ENCODE measurements at regions not wholly inside any gene's neighbourhood (a gene's known extent, or its start where the extent isn't known, plus 50 kb on each side); places are given as distances from the start of the nearest gene placed in this dataset.

DNA sequence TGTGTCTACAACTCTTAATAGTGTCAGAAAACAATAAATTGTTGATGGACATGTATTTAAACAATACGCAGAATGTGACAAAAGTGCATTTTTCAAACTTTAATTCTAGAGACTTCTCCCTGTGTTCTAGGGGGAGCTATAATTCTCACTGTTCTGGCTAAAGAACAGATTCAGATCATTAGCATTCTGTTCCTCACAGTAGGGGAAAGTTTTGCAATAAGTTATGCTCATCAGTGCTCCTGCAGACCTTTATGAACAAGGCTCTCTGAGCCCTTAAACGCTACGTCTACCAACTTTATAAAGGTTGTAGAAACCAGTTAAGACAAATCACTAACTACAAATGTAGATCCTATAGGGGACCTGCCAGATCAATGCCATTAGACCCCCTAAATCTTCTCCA lies 444.2 kb downstream of the SQOR start:
- no peak for TF ChIP-seq POLR2AphosphoS5 (IDR thresholded peaks at IDR 0.05; ENCODE audit: low read depth, low read length)
- TF ChIP-seq, protein P1, sequence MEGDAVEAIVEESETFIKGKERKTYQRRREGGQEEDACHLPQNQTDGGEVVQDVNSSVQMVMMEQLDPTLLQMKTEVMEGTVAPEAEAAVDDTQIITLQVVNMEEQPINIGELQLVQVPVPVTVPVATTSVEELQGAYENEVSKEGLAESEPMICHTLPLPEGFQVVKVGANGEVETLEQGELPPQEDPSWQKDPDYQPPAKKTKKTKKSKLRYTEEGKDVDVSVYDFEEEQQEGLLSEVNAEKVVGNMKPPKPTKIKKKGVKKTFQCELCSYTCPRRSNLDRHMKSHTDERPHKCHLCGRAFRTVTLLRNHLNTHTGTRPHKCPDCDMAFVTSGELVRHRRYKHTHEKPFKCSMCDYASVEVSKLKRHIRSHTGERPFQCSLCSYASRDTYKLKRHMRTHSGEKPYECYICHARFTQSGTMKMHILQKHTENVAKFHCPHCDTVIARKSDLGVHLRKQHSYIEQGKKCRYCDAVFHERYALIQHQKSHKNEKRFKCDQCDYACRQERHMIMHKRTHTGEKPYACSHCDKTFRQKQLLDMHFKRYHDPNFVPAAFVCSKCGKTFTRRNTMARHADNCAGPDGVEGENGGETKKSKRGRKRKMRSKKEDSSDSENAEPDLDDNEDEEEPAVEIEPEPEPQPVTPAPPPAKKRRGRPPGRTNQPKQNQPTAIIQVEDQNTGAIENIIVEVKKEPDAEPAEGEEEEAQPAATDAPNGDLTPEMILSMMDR (IDR thresholded peaks at IDR 0.05): no peak
- no peak for TF ChIP-seq TCF7L2 (IDR thresholded peaks at IDR 0.05; ENCODE audit: low read depth, low read length)
- TF ChIP-seq, protein P2, sequence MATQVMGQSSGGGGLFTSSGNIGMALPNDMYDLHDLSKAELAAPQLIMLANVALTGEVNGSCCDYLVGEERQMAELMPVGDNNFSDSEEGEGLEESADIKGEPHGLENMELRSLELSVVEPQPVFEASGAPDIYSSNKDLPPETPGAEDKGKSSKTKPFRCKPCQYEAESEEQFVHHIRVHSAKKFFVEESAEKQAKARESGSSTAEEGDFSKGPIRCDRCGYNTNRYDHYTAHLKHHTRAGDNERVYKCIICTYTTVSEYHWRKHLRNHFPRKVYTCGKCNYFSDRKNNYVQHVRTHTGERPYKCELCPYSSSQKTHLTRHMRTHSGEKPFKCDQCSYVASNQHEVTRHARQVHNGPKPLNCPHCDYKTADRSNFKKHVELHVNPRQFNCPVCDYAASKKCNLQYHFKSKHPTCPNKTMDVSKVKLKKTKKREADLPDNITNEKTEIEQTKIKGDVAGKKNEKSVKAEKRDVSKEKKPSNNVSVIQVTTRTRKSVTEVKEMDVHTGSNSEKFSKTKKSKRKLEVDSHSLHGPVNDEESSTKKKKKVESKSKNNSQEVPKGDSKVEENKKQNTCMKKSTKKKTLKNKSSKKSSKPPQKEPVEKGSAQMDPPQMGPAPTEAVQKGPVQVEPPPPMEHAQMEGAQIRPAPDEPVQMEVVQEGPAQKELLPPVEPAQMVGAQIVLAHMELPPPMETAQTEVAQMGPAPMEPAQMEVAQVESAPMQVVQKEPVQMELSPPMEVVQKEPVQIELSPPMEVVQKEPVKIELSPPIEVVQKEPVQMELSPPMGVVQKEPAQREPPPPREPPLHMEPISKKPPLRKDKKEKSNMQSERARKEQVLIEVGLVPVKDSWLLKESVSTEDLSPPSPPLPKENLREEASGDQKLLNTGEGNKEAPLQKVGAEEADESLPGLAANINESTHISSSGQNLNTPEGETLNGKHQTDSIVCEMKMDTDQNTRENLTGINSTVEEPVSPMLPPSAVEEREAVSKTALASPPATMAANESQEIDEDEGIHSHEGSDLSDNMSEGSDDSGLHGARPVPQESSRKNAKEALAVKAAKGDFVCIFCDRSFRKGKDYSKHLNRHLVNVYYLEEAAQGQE (IDR thresholded peaks at IDR 0.05; ENCODE audit: insufficient read depth in 1 of 2, low read depth in 2 of 2, low read length in 1 of 2): no peak
- TF ChIP-seq SIN3A (IDR thresholded peaks at IDR 0.05; ENCODE audit: borderline replicate concordance, insufficient read depth, low read depth, low read length): no peak
